Right atrium auricular region (tissue), 2 donors: ENCODE measurements at regions not wholly inside any gene's neighbourhood (a gene's known extent, or its start where the extent isn't known, plus 50 kb on each side); places are given as distances from the start of the nearest gene placed in this dataset.

ENCODE experiments used
- DNase-seq: peaks from one replicate; pipeline ENCODE4 v3.0.0-alpha.2; 2019; ENCODE audit warnings: low spot score
- H3K27ac ChIP-seq, 2 donors: fragments of 200-600 bp; sonication (generic); 1 replicate in 1 of 2; 2 replicates in 1 of 2; pipeline ENCODE4 v1.5.1; 2016 to 2019
- H3K27me3 ChIP-seq, 2 donors: fragments of 200-600 bp; sonication (generic); one replicate each; pipeline versions ENCODE4 v1.5.1 to v1.6.0; 2017 to 2019
- H3K36me3 ChIP-seq: fragments of 200-600 bp; sonication (generic); one replicate; pipeline ENCODE4 v1.5.1; 2016
- H3K4me1 ChIP-seq, 2 donors: fragments of 200-600 bp; sonication (generic); one replicate each; pipeline versions ENCODE4 v1.5.1 to v1.6.0; 2017 to 2019
- H3K4me3 ChIP-seq, 2 donors: fragments of 200-600 bp; sonication (generic); 1 replicate in 1 of 2; 2 replicates in 1 of 2; pipeline ENCODE4 v1.5.1; 2017 to 2019; ENCODE audit warnings: mild to moderate bottlenecking in 1 of 2, moderate library complexity in 1 of 2
- H3K9me3 ChIP-seq, 2 donors: fragments of 200-600 bp; sonication (generic); one replicate each; pipeline ENCODE4 v1.5.1; 2019
- CTCF ChIP-seq, 2 donors: fragments of 200-600 bp; sonication (generic); IDR thresholded peaks; one replicate each; pipeline ENCODE4 v1.5.1; 2019; ENCODE audit warnings: antibody characterized with exemption in 2 of 2

- Histone ChIP-seq H3K4me1 (peaks cover 0 to 7% of the 10 kb centered on the region in 2 donors), H3K4me3 (no peak overlapping the region), H3K27me3 (no peaks in the 10 kb centered on the region), H3K36me3 (no peaks in the 10 kb centered on the region), H3K9me3 (peaks cover 0 to 2% of the 10 kb centered on the region in 2 donors), H3K27ac (no peak overlapping the region)
- no peak for TF ChIP-seq CTCF (IDR thresholded peaks at IDR 0.05)
- no peak for DNase-seq
These were observed 555.0 kb downstream of the TNS3 start for GRCh38 chr7:47026780-47027361.

GRCh38 chr7:47024991-47025390 lies 556.9 kb downstream of the TNS3 start:
- Histone ChIP-seq H3K27me3 (no peaks in the 10 kb centered on the region), H3K4me1 (peaks cover 0 to 7% of the 10 kb centered on the region in 2 donors), H3K27ac (no peak overlapping the region), H3K9me3 (peaks cover 0 to 2% of the 10 kb centered on the region in 2 donors), H3K4me3 (no peak overlapping the region), H3K36me3 (no peaks in the 10 kb centered on the region)
- no peak for TF ChIP-seq CTCF (IDR thresholded peaks at IDR 0.05)
- no peak for DNase-seq

- H3K27me3 ChIP-seq: no peaks in the 10 kb centered on the region
- TF ChIP-seq CTCF (IDR thresholded peaks at IDR 0.05): no peak
- no peaks in the 10 kb centered on the region for H3K36me3 ChIP-seq
- no peak for DNase-seq
- no peaks in the 10 kb centered on the region for H3K9me3 ChIP-seq
- no peak overlapping the region for H3K27ac ChIP-seq
- H3K4me3 ChIP-seq: no peak overlapping the region
- no peaks in the 10 kb centered on the region for H3K4me1 ChIP-seq
These were observed 573.5 kb downstream of the TNS3 start for GRCh38 chr7:47008461-47008860.

GRCh38 chr7:47007471-47007870 lies 574.4 kb downstream of the TNS3 start:
- no peak for TF ChIP-seq CTCF (IDR thresholded peaks at IDR 0.05)
- H3K27ac ChIP-seq: no peak overlapping the region
- no peak overlapping the region for H3K4me3 ChIP-seq
- no peaks in the 10 kb centered on the region for H3K9me3 ChIP-seq
- no peaks in the 10 kb centered on the region for H3K36me3 ChIP-seq
- DNase-seq: no peak
- H3K4me1 ChIP-seq: no peaks in the 10 kb centered on the region
- no peaks in the 10 kb centered on the region for H3K27me3 ChIP-seq

GRCh38 chr7:47000561-47000960 lies 581.4 kb downstream of the TNS3 start:
- no peak for TF ChIP-seq CTCF (IDR thresholded peaks at IDR 0.05)
- Histone ChIP-seq H3K36me3 (no peaks in the 10 kb centered on the region), H3K4me1 (no peaks in the 10 kb centered on the region), H3K4me3 (no peak overlapping the region), H3K27me3 (no peaks in the 10 kb centered on the region), H3K9me3 (no peaks in the 10 kb centered on the region), H3K27ac (no peak overlapping the region)
- DNase-seq: no peak

- H3K4me3 ChIP-seq: no peak overlapping the region
- H3K36me3 ChIP-seq: no peaks in the 10 kb centered on the region
- no peaks in the 10 kb centered on the region for H3K9me3 ChIP-seq
- no peak overlapping the region for H3K27ac ChIP-seq
- no peak for TF ChIP-seq CTCF (IDR thresholded peaks at IDR 0.05)
- no peak for DNase-seq
- no peaks in the 10 kb centered on the region for H3K27me3 ChIP-seq
- H3K4me1 ChIP-seq: no peaks in the 10 kb centered on the region
These were observed 582.0 kb downstream of the TNS3 start for GRCh38 chr7:46999866-47000265.
